B cell (primary cell): ENCODE measurements at regions not wholly inside any gene's neighbourhood (a gene's known extent, or its start where the extent isn't known, plus 50 kb on each side); places are given as distances from the start of the nearest gene placed in this dataset.

Experiments used
- ATAC-seq: fragments of 200-7000 bp; cut with Tn5 transposase; one replicate; pipeline ENCODE4 v1.10.0; 2021; ENCODE audit warnings: low read depth, mild to moderate bottlenecking, moderate number of reproducible peaks, moderate library complexity
- CTCF ChIA-PET: fragments of 350-600 bp; sonication (Branson Sonifier 250); formaldehyde crosslinking; loops from one replicate; lab custom pipeline; 2021; ENCODE audit warnings: antibody characterized with exemption, inconsistent platforms; lab: Charles Lee
- POLR2A ChIA-PET: fragments of 350-600 bp; sonication (Branson Sonifier 250); formaldehyde crosslinking; loops from one replicate; lab custom pipeline; 2021; ENCODE audit warnings: antibody characterized with exemption; lab: Charles Lee
- DNase-seq: peaks from one replicate; pipeline ENCODE4 v3.0.0; 2013
- H2AFZ ChIP-seq: 2 replicates; pipeline ENCODE4 v1.6.1; 2012; ENCODE audit warnings: mild to moderate bottlenecking, low read depth, low read length; ENCODE audit not compliant: insufficient read depth, poor library complexity, severe bottlenecking
- H3K27ac ChIP-seq, 2 donors: 1 replicate in 1 of 2; 2 replicates in 1 of 2; pipeline ENCODE4 v1.5.1; 2012 to 2013; ENCODE audit warnings: low read length in 2 of 2, mild to moderate bottlenecking in 2 of 2, moderate library complexity in 1 of 2
- H3K27me3 ChIP-seq, 4 experiments: fragments of 200-600 bp in 1 of 4; sonication (generic) in 1 of 4; replicated peaks in 1 of 4; 1 replicate in 2 of 4; 2 replicates in 2 of 4; pipeline versions ENCODE4 v1.6.1 to v1.7.0; 2013 to 2016; ENCODE audit warnings: low read length in 3 of 4, mild to moderate bottlenecking in 2 of 4, mixed read lengths in 1 of 4, moderate library complexity in 1 of 4; ENCODE audit not compliant: insufficient read depth in 4 of 4, control insufficient read depth in 3 of 4; ENCODE audit errors: control extremely low read depth in 1 of 4
- H3K36me3 ChIP-seq, 2 experiments: replicated peaks in 1 of 2; 1 replicate in 1 of 2; 2 replicates in 1 of 2; pipeline versions ENCODE4 v1.6.1 to v1.7.1; 2013; ENCODE audit warnings: low read length in 1 of 2; ENCODE audit not compliant: insufficient read depth in 2 of 2, control insufficient read depth in 1 of 2; ENCODE audit errors: control extremely low read depth in 1 of 2, extremely low read depth in 1 of 2
- H3K4me1 ChIP-seq, 2 donors: fragments of 200-600 bp in 1 of 2; sonication (generic) in 1 of 2; 1 replicate in 1 of 2; 2 replicates in 1 of 2; pipeline versions ENCODE4 v1.5.1 to v1.6.1; 2013 to 2017; ENCODE audit warnings: low read length in 2 of 2; ENCODE audit not compliant: control insufficient read depth in 2 of 2, insufficient read depth in 2 of 2
- H3K4me2 ChIP-seq: replicated peaks from 2 replicates; pipeline ENCODE3; 2012; ENCODE audit warnings: mild to moderate bottlenecking, low read depth, low read length; ENCODE audit not compliant: poor library complexity, severe bottlenecking
- H3K4me3 ChIP-seq, 5 experiments: fragments of 200-600 bp in 1 of 5; sonication (generic) in 1 of 5; 1 replicate in 3 of 5; 2 replicates in 2 of 5; pipeline versions ENCODE4 v1.5.1 to v1.7.0; 2011 to 2016; ENCODE audit warnings: low read length in 4 of 5, mild to moderate bottlenecking in 4 of 5, low read depth in 2 of 5, control low read depth in 1 of 5, moderate library complexity in 1 of 5; ENCODE audit not compliant: insufficient read depth in 1 of 5; ENCODE audit errors: control extremely low read depth in 1 of 5, extremely low read depth in 1 of 5
- H3K79me2 ChIP-seq: fragments of 200-600 bp; sonication (generic); one replicate; pipeline ENCODE4 v1.6.0; 2016; ENCODE audit warnings: low read length; ENCODE audit not compliant: control insufficient read depth, insufficient read depth
- H3K9ac ChIP-seq: fragments of 200-600 bp; sonication (generic); 2 replicates; pipeline ENCODE4 v1.6.1; 2017; ENCODE audit warnings: mild to moderate bottlenecking, low read length, moderate library complexity
- H3K9me3 ChIP-seq, 3 donors: one replicate each; pipeline versions ENCODE4 v1.6.1 to v1.7.1; 2013; ENCODE audit warnings: low read length in 2 of 3; ENCODE audit not compliant: control insufficient read depth in 2 of 3, insufficient read depth in 1 of 3; ENCODE audit errors: control extremely low read depth in 1 of 3
- H4K20me1 ChIP-seq: 2 replicates; pipeline ENCODE4 v1.6.0; 2012; ENCODE audit warnings: mild to moderate bottlenecking, low read length; ENCODE audit not compliant: insufficient read depth, control insufficient read depth, poor library complexity, severe bottlenecking
- H3K27ac Mint-ChIP-seq: one replicate; pipeline ENCODE4 v1.8.0; 2021; ENCODE audit warnings: mixed read lengths
- H3K27me3 Mint-ChIP-seq: one replicate; pipeline ENCODE4 v1.8.0; 2021; ENCODE audit warnings: mixed read lengths
- H3K4me1 Mint-ChIP-seq: one replicate; pipeline ENCODE4 v1.8.0; 2021; ENCODE audit warnings: mixed read lengths
- H3K4me3 Mint-ChIP-seq: one replicate; pipeline ENCODE4 v1.8.0; 2021; ENCODE audit warnings: mixed read lengths
- H3K9me3 Mint-ChIP-seq: one replicate; pipeline ENCODE4 v1.8.0; 2022; ENCODE audit warnings: mixed read lengths; ENCODE audit not compliant: insufficient read depth
- EZH2 ChIP-seq: IDR thresholded peaks from 2 replicates; pipeline ENCODE4 v1.6.1; 2012; ENCODE audit warnings: borderline replicate concordance, low read depth, mild to moderate bottlenecking, moderate library complexity, low read length; ENCODE audit not compliant: insufficient read depth, poor library complexity, severe bottlenecking
- WGBS: methylation state at CpG from one replicate; pipeline ENCODE4 v1.1.5; 2013; ENCODE audit warnings: missing lambda C conversion rate; ENCODE audit not compliant: insufficient coverage; 5-methylcytosine and 5-hydroxymethylcytosine counted together
- intact Hi-C: fragments of 100-400 bp; cut with micrococcal nuclease; formaldehyde crosslinking; loops from one replicate; pipeline ENCODE4 v1.10.0; 2022
- TF ChIP-seq, protein P1 (sequence below): fragments of 200-600 bp; IDR thresholded peaks from one replicate; pipeline ENCODE4 v1.8.0; 2022; ENCODE audit warnings: antibody characterized with exemption, mild to moderate bottlenecking

DNA sequence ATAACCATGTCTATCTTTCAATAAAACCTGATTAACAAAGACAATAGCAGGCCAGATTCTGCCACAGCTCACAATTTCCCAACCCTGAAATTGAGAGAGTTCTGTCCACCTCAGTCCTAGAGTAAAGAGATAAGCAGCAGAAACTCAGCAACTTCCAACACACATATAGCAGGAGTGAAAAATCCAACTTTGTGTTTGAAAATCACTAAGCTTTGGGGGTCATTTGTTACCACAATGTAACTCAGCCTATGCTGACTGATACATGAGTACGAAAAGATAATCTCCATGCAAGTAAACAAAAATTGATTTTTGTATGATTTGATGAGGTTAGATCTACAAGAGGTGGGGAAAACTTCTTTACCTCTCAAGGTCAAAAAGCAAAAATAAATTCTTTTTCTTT is 231.0 kb upstream of the DAPK1 start:
- Histone ChIP-seq H3K36me3 (no peaks in the 10 kb centered on the region), H3K4me2 (no peak overlapping the region), H2AFZ (no peak overlapping the region), H3K4me1 (no peaks in the 10 kb centered on the region), H3K27me3 (no peaks in the 10 kb centered on the region), H3K9me3 (peaks cover 0 to 8% (median 0%) of the 10 kb centered on the region in 3 donors), H4K20me1 (no peaks in the 10 kb centered on the region), H3K9ac (no peak overlapping the region), H3K27ac (no peak overlapping the region), H3K79me2 (no peaks in the 10 kb centered on the region), H3K4me3 (no peak overlapping the region)
- ATAC-seq = no peak
- TF ChIP-seq EZH2 = no peak
- TF ChIP-seq, protein P1, sequence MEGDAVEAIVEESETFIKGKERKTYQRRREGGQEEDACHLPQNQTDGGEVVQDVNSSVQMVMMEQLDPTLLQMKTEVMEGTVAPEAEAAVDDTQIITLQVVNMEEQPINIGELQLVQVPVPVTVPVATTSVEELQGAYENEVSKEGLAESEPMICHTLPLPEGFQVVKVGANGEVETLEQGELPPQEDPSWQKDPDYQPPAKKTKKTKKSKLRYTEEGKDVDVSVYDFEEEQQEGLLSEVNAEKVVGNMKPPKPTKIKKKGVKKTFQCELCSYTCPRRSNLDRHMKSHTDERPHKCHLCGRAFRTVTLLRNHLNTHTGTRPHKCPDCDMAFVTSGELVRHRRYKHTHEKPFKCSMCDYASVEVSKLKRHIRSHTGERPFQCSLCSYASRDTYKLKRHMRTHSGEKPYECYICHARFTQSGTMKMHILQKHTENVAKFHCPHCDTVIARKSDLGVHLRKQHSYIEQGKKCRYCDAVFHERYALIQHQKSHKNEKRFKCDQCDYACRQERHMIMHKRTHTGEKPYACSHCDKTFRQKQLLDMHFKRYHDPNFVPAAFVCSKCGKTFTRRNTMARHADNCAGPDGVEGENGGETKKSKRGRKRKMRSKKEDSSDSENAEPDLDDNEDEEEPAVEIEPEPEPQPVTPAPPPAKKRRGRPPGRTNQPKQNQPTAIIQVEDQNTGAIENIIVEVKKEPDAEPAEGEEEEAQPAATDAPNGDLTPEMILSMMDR = no peak
- POLR2A ChIA-PET = no interaction called here
- no peaks in the 10 kb centered on the region for H3K4me1 Mint-ChIP-seq
- peaks cover 4% of the 10 kb centered on the region for H3K27me3 Mint-ChIP-seq
- H3K27ac Mint-ChIP-seq = no peak overlapping the region
- no CpG with 5 or more reads among the region's 1 CpG for WGBS
- CTCF ChIA-PET = no interaction called here
- no peak for DNase-seq
- H3K4me3 Mint-ChIP-seq = no peak overlapping the region
- intact Hi-C loops = no loop called here
- no peaks in the 10 kb centered on the region for H3K9me3 Mint-ChIP-seq

DNA sequence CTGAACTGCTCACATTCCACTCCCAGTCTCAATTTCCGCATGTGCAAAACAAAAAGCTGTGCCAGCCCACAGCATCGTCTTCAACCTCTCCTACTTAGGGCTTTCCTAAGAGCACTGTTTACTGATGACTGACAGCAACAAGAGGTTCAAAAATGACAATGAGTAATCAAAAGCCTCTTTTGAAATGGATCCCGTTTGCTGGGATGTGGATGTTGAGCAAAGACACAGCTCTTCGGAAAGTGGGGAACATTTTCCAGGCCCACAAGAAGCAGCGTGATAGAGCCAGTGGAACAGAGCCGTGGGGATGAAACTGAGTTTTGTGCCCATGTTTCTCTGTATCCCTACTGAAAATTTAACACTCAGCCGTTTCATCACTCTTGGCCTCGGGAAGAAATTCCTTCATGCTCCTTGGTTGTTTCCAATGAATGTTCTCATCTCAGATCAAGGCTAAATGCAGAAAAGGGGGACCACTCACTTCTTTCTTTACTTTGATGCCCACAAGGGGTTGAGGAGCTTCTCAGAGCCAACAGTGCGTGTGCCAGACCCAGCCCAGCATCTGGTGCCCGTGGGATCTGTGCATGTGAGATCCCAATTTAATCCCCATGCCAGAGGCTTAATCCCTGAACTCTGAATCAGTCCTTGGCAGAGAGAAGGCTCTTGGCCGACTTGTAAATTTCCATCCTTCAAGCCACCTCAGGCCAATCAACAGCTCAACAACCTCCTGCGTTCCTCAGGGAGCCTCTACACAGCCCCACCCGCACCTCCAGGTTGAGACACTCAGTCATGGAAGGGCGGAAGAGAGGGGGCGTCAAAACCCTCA is 230.2 kb upstream of the DAPK1 start:
- Mint-ChIP-seq H3K27me3 (peaks cover 4% of the 10 kb centered on the region), H3K9me3 (no peaks in the 10 kb centered on the region)

More for the DNA sequence above, 230.2 kb upstream of the DAPK1 start:
- no peaks in the 10 kb centered on the region for H3K36me3 ChIP-seq
- TF ChIP-seq EZH2 = no peak
- TF ChIP-seq, protein P1 = no peak
- H3K9ac ChIP-seq = no peak overlapping the region
- H3K4me1 ChIP-seq = no peaks in the 10 kb centered on the region
- H2AFZ ChIP-seq = no peak overlapping the region
- ATAC-seq (no peak), DNase-seq (no peak)
- H3K27ac ChIP-seq = no peak overlapping the region
- intact Hi-C loops = no loop called here
- Mint-ChIP-seq H3K27ac (no peak overlapping the region), H3K4me1 (no peaks in the 10 kb centered on the region), H3K4me3 (no peak overlapping the region)
- no peaks in the 10 kb centered on the region for H4K20me1 ChIP-seq
- no peaks in the 10 kb centered on the region for H3K27me3 ChIP-seq
- no peak overlapping the region for H3K4me3 ChIP-seq
- CTCF ChIA-PET = no interaction called here
- no peaks in the 10 kb centered on the region for H3K79me2 ChIP-seq
- POLR2A ChIA-PET = no interaction called here
- H3K4me2 ChIP-seq = no peak overlapping the region
- peaks cover 0 to 8% (median 0%) of the 10 kb centered on the region in 3 donors for H3K9me3 ChIP-seq
- WGBS = 91% methylated on average over 11 of the region's 15 CpGs
